GM12865 (cell line): ENCODE measurements at regions not wholly inside any gene's neighbourhood (a gene's known extent, or its start where the extent isn't known, plus 50 kb on each side); places are given as distances from the start of the nearest gene placed in this dataset.

ENCODE experiments used
- DNase-seq: peaks from one replicate; pipeline ENCODE4 v3.0.0; 2010; ENCODE audit warnings: low read depth
- H3K4me3 ChIP-seq: 2 replicates; pipeline ENCODE4 v1.5.1; 2011; ENCODE audit warnings: mild to moderate bottlenecking, low read depth, low read length, control low read depth
- TF ChIP-seq, protein P1 (sequence below): IDR thresholded peaks from 2 replicates; pipeline ENCODE4 v1.5.1; 2011; ENCODE audit warnings: low read length, control low read depth, low read depth, inconsistent platforms; ENCODE audit not compliant: insufficient read depth; ENCODE audit errors: missing control alignments

- no peak for DNase-seq
- no peak overlapping the region for H3K4me3 ChIP-seq
- TF ChIP-seq, protein P1, sequence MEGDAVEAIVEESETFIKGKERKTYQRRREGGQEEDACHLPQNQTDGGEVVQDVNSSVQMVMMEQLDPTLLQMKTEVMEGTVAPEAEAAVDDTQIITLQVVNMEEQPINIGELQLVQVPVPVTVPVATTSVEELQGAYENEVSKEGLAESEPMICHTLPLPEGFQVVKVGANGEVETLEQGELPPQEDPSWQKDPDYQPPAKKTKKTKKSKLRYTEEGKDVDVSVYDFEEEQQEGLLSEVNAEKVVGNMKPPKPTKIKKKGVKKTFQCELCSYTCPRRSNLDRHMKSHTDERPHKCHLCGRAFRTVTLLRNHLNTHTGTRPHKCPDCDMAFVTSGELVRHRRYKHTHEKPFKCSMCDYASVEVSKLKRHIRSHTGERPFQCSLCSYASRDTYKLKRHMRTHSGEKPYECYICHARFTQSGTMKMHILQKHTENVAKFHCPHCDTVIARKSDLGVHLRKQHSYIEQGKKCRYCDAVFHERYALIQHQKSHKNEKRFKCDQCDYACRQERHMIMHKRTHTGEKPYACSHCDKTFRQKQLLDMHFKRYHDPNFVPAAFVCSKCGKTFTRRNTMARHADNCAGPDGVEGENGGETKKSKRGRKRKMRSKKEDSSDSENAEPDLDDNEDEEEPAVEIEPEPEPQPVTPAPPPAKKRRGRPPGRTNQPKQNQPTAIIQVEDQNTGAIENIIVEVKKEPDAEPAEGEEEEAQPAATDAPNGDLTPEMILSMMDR: no peak
Observed at GRCh38 chr16:63527404-63527803, 1491.2 kb upstream of the CDH8 start.

GRCh38 chr16:63516394-63516793, 1480.2 kb upstream of the CDH8 start:
- TF ChIP-seq, protein P1: no peak
- H3K4me3 ChIP-seq: no peak overlapping the region
- no peak for DNase-seq

GRCh38 chr16:63512910-63513309, 1476.7 kb upstream of the CDH8 start:
- TF ChIP-seq, protein P1: no peak
- no peak for DNase-seq
- H3K4me3 ChIP-seq: no peak overlapping the region

DNA sequence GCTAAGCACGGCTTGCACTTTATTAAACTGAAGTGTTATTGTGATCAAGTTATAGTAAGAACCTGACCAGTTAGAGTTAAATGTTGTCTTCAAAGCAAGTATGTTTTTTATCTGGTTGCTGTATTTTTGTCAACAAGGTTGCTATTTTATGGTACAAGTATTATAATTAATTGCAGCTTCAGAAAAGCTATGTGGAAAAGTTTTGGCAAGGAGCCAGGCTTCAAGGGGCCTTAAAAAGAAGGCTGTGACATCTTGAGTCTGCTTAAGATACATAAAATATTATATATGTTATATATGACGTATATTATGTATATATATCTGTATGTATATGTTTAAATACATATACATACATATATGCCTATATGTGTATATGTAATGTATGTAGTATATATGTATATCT, 1461.2 kb upstream of the CDH8 start:
- H3K4me3 ChIP-seq: no peak overlapping the region
- DNase-seq: no peak
- TF ChIP-seq, protein P1: no peak

DNA sequence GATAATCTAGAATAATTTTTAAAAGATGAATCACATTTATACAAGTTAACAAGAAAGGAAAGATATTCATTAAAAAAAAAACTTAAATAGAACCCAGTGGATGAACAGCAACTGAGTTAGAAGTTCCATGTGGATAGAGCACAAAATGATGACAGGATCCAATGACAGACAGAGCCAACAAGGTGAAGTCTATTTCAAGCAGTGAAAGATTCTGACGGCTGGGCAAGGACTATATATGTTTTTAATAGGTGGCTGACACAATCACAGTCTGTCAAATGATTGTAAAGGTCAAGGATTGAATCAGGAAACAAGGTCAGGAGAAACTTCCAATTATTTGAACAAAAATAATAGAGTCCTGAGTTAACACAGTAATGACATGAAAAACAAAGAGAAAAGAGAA, 1460.0 kb upstream of the CDH8 start:
- TF ChIP-seq, protein P1: no peak
- no peak for DNase-seq
- H3K4me3 ChIP-seq: no peak overlapping the region

DNA sequence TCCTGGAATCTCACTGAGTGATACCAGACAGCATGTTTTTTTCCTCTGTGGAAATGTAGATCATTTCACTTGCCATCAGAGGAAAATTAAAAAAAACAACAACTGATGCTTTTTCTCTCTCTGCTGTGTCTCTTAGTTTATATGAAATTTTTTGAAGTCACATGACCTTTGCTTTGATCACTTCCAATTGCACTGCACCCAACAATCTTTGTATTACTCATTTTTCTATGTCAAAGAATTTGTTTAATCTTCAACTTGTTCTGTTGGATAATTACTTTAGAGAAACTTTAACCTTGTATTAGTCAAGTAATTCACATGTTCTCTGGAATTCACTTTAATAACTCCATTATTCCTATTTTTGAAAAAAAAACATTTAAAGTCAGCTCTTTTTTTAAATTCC, 1452.7 kb upstream of the CDH8 start:
- TF ChIP-seq, protein P1: no peak
- H3K4me3 ChIP-seq: no peak overlapping the region
- DNase-seq: no peak

DNA sequence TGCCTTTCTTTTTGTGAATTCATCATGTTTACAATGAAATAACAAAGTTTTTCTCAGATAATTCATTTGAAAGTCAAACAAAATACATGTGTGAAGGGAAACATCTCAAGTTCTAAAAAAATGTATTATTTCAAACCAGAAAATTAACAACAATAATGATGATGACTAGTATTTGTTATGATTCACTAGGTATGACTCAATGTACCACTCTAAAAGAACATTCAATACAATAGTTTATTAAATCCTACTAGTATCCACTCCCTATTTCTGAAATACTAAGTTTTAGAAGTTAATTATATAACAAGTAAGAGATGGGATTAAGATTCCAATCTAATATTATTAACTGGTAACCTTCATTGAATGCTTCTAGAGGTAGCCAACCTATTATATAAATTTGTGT, 1444.8 kb upstream of the CDH8 start:
- DNase-seq: no peak
- TF ChIP-seq, protein P1: no peak
- H3K4me3 ChIP-seq: no peak overlapping the region
